PC-9 (cell line): ENCODE measurements at regions not wholly inside any gene's neighbourhood (a gene's known extent, or its start where the extent isn't known, plus 50 kb on each side); places are given as distances from the start of the nearest gene placed in this dataset.

Experiments used
- CTCF ChIP-seq: fragments of 200-600 bp; sonication (generic); conservative IDR thresholded peaks from 2 replicates; pipeline ENCODE4 v1.6.1; 2017; ENCODE audit warnings: mixed run types, antibody characterized with exemption, mild to moderate bottlenecking, moderate library complexity
- EZH2 ChIP-seq: fragments of 200-600 bp; sonication (generic); IDR thresholded peaks from 2 replicates; pipeline ENCODE4 v1.8.0; 2017; ENCODE audit warnings: antibody characterized with exemption, low read depth

- TF ChIP-seq EZH2 (no peak), CTCF (no peak)
Measured at GRCh38 chr1:91585982-91586381, 85.3 kb downstream of the CDC7 start.
